MM.1S (cell line): ENCODE measurements at regions not wholly inside any gene's neighbourhood (a gene's known extent, or its start where the extent isn't known, plus 50 kb on each side); places are given as distances from the start of the nearest gene placed in this dataset.

Source experiments
- CTCF ChIP-seq: fragments of 300-600 bp; sonication (generic); IDR thresholded peaks from 2 replicates; pipeline ENCODE4 v1.5.1; 2016; ENCODE audit warnings: antibody characterized with exemption, low read length, mixed read lengths
- EZH2 ChIP-seq: fragments of 300-600 bp; sonication (generic); optimal IDR thresholded peaks from 2 replicates; pipeline ENCODE3; 2017; ENCODE audit warnings: low read depth, mild to moderate bottlenecking, antibody characterized with exemption, low read length, mixed read lengths
- EZH2phosphoT487 ChIP-seq: fragments of 300-600 bp; sonication (generic); IDR thresholded peaks from 2 replicates; pipeline ENCODE4 v1.6.1; 2018; ENCODE audit warnings: antibody characterized with exemption, low read length

GRCh38 chr4:74545448-74545847 lies 100.5 kb downstream of the AREG start:
- TF ChIP-seq CTCF (no peak), EZH2phosphoT487 (no peak), EZH2 (no peak)
